ENCODE measurements at regions not wholly inside any gene's neighbourhood (a gene's known extent, or its start where the extent isn't known, plus 50 kb on each side); places are given as distances from the start of the nearest gene placed in this dataset.

- Histone ChIP-seq H3K18ac (ENCODE audit: low read length) (no peak overlapping the region), H3K27me3 (ENCODE audit: control insufficient read depth in 3 of 3, insufficient read depth in 3 of 3, low read depth in 1 of 3, low read length in 3 of 3) (peaks cover 0 to 3% (median 0%) of the 10 kb centered on the region in 3 experiments), H3K4me1 (ENCODE audit: control insufficient read depth in 2 of 2, insufficient read depth in 1 of 2, low read depth in 1 of 2, low read length in 2 of 2) (peaks cover 0 to 2% of the 10 kb centered on the region in 2 donors), H3K9me3 (replicated peaks in 1 of 2; ENCODE audit: control insufficient read depth in 2 of 2, insufficient read depth in 1 of 2, low read depth in 1 of 2, low read length in 2 of 2) (no peaks in the 10 kb centered on the region), H2BK120ac (ENCODE audit: low read depth, low read length) (no peak overlapping the region), H3K4me2 (ENCODE audit: insufficient read depth, low read length, poor library complexity, severe bottlenecking) (no peak overlapping the region), H4K91ac (ENCODE audit: low read depth, low read length, poor library complexity) (no peak overlapping the region), H3K9ac (ENCODE audit: low read depth, low read length, poor library complexity) (no peak overlapping the region), H2BK12ac (ENCODE audit: low read length) (no peak overlapping the region), H3K36me3 (replicated peaks in 1 of 2; ENCODE audit: control insufficient read depth in 2 of 2, insufficient read depth in 2 of 2, low read length in 2 of 2) (no peaks in the 10 kb centered on the region), H2BK5ac (ENCODE audit: low read length) (no peak overlapping the region), H2AK5ac (ENCODE audit: low read depth, low read length) (no peak overlapping the region), H2AFZ (ENCODE audit: low read length) (no peak overlapping the region), H3K79me1 (ENCODE audit: low read depth, low read length) (no peaks in the 10 kb centered on the region), H3K14ac (ENCODE audit: low read length) (no peak overlapping the region), H3K4ac (ENCODE audit: low read length) (no peak overlapping the region), H3K27ac (replicated peaks; ENCODE audit: low read length) (no peak overlapping the region), H4K8ac (ENCODE audit: low read depth, low read length) (no peak overlapping the region), H2BK15ac (ENCODE audit: low read length) (no peak overlapping the region), H3K4me3 (ENCODE audit: low read length in 2 of 2) (no peak overlapping the region), H3K23ac (ENCODE audit: low read depth, low read length, poor library complexity) (no peak overlapping the region)
- DNase-seq (ENCODE audit: low spot score): no peak
- WGBS, 2 donors (ENCODE audit: extremely low coverage in 2 of 2, insufficient read length in 2 of 2, insufficient replicate concordance in 1 of 2): no CpG with 5 or more reads among the region's 2 CpGs
Measured at GRCh38 chr2:41735476-41735875, 312.3 kb upstream of the PKDCC start.

DNA sequence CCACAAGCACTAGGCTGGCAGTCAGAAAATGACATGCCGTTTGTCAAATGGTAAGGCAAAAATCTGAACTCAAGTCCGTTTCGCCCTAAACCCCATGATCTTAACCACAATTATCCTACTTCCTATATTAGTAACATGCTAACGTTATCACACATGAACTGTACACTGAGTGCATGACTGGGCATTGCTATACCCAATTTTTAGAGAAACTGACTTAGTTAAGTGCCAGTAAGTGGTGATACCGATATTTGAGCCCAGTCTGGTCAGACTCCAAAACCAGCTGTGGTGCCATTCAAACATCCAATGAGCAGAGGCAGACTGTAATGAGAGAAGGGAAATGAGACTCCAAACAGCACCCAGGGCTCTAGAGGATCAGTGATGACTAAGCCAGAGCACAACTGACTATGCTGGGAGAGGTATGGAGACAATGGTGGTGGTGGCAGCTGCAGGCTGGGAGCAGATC, 311.7 kb upstream of the PKDCC start:
- DNase-seq (ENCODE audit: low spot score): no peak
- H2BK5ac ChIP-seq (ENCODE audit: low read length): no peak overlapping the region
- H3K4me1 ChIP-seq (ENCODE audit: control insufficient read depth in 2 of 2, insufficient read depth in 1 of 2, low read depth in 1 of 2, low read length in 2 of 2): peaks cover 0 to 2% of the 10 kb centered on the region in 2 donors
- no peak overlapping the region for H3K4me3 ChIP-seq (ENCODE audit: low read length in 2 of 2)
- no peak overlapping the region for H2BK12ac ChIP-seq (ENCODE audit: low read length)
- no peak overlapping the region for H2AK5ac ChIP-seq (ENCODE audit: low read depth, low read length)
- no peak overlapping the region for H3K4ac ChIP-seq (ENCODE audit: low read length)
- no CpG with 5 or more reads among the region's 5 CpGs for WGBS, 2 donors (ENCODE audit: extremely low coverage in 2 of 2, insufficient read length in 2 of 2, insufficient replicate concordance in 1 of 2)
- no peak overlapping the region for H2BK120ac ChIP-seq (ENCODE audit: low read depth, low read length)
- H3K9me3 ChIP-seq (replicated peaks in 1 of 2; ENCODE audit: control insufficient read depth in 2 of 2, insufficient read depth in 1 of 2, low read depth in 1 of 2, low read length in 2 of 2): no peaks in the 10 kb centered on the region
- H3K27ac ChIP-seq (replicated peaks; ENCODE audit: low read length): no peak overlapping the region
- no peak overlapping the region for H3K4me2 ChIP-seq (ENCODE audit: insufficient read depth, low read length, poor library complexity, severe bottlenecking)
- no peak overlapping the region for H3K14ac ChIP-seq (ENCODE audit: low read length)
- H3K79me1 ChIP-seq (ENCODE audit: low read depth, low read length): no peaks in the 10 kb centered on the region
- peaks cover 0 to 3% (median 0%) of the 10 kb centered on the region in 3 experiments for H3K27me3 ChIP-seq (ENCODE audit: control insufficient read depth in 3 of 3, insufficient read depth in 3 of 3, low read depth in 1 of 3, low read length in 3 of 3)
- no peak overlapping the region for H3K9ac ChIP-seq (ENCODE audit: low read depth, low read length, poor library complexity)
- no peak overlapping the region for H4K8ac ChIP-seq (ENCODE audit: low read depth, low read length)
- no peak overlapping the region for H3K18ac ChIP-seq (ENCODE audit: low read length)
- H2BK15ac ChIP-seq (ENCODE audit: low read length): no peak overlapping the region
- no peak overlapping the region for H3K23ac ChIP-seq (ENCODE audit: low read depth, low read length, poor library complexity)
- no peak overlapping the region for H4K91ac ChIP-seq (ENCODE audit: low read depth, low read length, poor library complexity)
- no peaks in the 10 kb centered on the region for H3K36me3 ChIP-seq (replicated peaks in 1 of 2; ENCODE audit: control insufficient read depth in 2 of 2, insufficient read depth in 2 of 2, low read length in 2 of 2)
- no peak overlapping the region for H2AFZ ChIP-seq (ENCODE audit: low read length)

DNA sequence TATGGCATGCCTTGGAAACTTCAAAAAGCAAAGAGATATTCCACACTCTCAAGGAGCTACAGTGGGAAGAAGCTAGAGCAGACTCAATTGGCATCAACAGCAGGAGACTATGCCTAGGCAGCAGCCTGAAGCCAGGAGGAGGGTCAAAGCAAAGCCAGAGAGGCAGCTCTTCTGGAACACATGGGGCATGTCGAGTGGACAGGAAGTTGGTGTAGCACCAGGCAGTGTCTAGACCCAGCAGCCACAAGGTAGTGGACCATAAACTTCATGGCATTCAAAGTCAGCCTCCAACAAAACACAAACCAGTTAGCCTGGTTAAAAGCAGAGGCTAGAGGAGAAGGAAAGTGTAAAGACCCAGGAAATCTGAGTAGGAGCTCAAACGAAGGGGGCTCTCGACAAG, 311.2 kb upstream of the PKDCC start:
- WGBS, 2 donors (ENCODE audit: extremely low coverage in 2 of 2, insufficient read length in 2 of 2, insufficient replicate concordance in 1 of 2): no CpG with 5 or more reads among the region's 3 CpGs
- H3K18ac ChIP-seq (ENCODE audit: low read length): no peak overlapping the region
- H2BK12ac ChIP-seq (ENCODE audit: low read length): no peak overlapping the region
- H2BK120ac ChIP-seq (ENCODE audit: low read depth, low read length): no peak overlapping the region
- no peak overlapping the region for H4K8ac ChIP-seq (ENCODE audit: low read depth, low read length)
- DNase-seq (ENCODE audit: low spot score): no peak
- no peak overlapping the region for H4K91ac ChIP-seq (ENCODE audit: low read depth, low read length, poor library complexity)
- H3K36me3 ChIP-seq (replicated peaks in 1 of 2; ENCODE audit: control insufficient read depth in 2 of 2, insufficient read depth in 2 of 2, low read length in 2 of 2): no peaks in the 10 kb centered on the region
- no peak overlapping the region for H2BK15ac ChIP-seq (ENCODE audit: low read length)
- peaks cover 0 to 3% (median 0%) of the 10 kb centered on the region in 3 experiments for H3K27me3 ChIP-seq (ENCODE audit: control insufficient read depth in 3 of 3, insufficient read depth in 3 of 3, low read depth in 1 of 3, low read length in 3 of 3)
- H3K9ac ChIP-seq (ENCODE audit: low read depth, low read length, poor library complexity): no peak overlapping the region
- H3K23ac ChIP-seq (ENCODE audit: low read depth, low read length, poor library complexity): no peak overlapping the region
- no peak overlapping the region for H2AK5ac ChIP-seq (ENCODE audit: low read depth, low read length)
- H3K27ac ChIP-seq (replicated peaks; ENCODE audit: low read length): no peak overlapping the region
- H3K4me3 ChIP-seq (ENCODE audit: low read length in 2 of 2): no peak overlapping the region
- no peak overlapping the region for H3K4me2 ChIP-seq (ENCODE audit: insufficient read depth, low read length, poor library complexity, severe bottlenecking)
- no peaks in the 10 kb centered on the region for H3K9me3 ChIP-seq (replicated peaks in 1 of 2; ENCODE audit: control insufficient read depth in 2 of 2, insufficient read depth in 1 of 2, low read depth in 1 of 2, low read length in 2 of 2)
- no peak overlapping the region for H3K4ac ChIP-seq (ENCODE audit: low read length)
- no peak overlapping the region for H2BK5ac ChIP-seq (ENCODE audit: low read length)
- H3K4me1 ChIP-seq (ENCODE audit: control insufficient read depth in 2 of 2, insufficient read depth in 1 of 2, low read depth in 1 of 2, low read length in 2 of 2): peaks cover 0 to 2% of the 10 kb centered on the region in 2 donors
- no peaks in the 10 kb centered on the region for H3K79me1 ChIP-seq (ENCODE audit: low read depth, low read length)
- H3K14ac ChIP-seq (ENCODE audit: low read length): no peak overlapping the region
- H2AFZ ChIP-seq (ENCODE audit: low read length): no peak overlapping the region

GRCh38 chr2:41737888-41738287, 309.9 kb upstream of the PKDCC start:
- Histone ChIP-seq H3K27me3 (ENCODE audit: control insufficient read depth in 3 of 3, insufficient read depth in 3 of 3, low read depth in 1 of 3, low read length in 3 of 3) (peaks cover 0 to 3% (median 0%) of the 10 kb centered on the region in 3 experiments), H2BK15ac (ENCODE audit: low read length) (no peak overlapping the region), H3K14ac (ENCODE audit: low read length) (no peak overlapping the region), H4K8ac (ENCODE audit: low read depth, low read length) (no peak overlapping the region), H3K36me3 (replicated peaks in 1 of 2; ENCODE audit: control insufficient read depth in 2 of 2, insufficient read depth in 2 of 2, low read length in 2 of 2) (no peaks in the 10 kb centered on the region), H2BK120ac (ENCODE audit: low read depth, low read length) (no peak overlapping the region), H3K4ac (ENCODE audit: low read length) (no peak overlapping the region), H2BK5ac (ENCODE audit: low read length) (no peak overlapping the region), H2AFZ (ENCODE audit: low read length) (no peak overlapping the region), H3K18ac (ENCODE audit: low read length) (no peak overlapping the region), H3K9me3 (replicated peaks in 1 of 2; ENCODE audit: control insufficient read depth in 2 of 2, insufficient read depth in 1 of 2, low read depth in 1 of 2, low read length in 2 of 2) (no peaks in the 10 kb centered on the region), H2AK5ac (ENCODE audit: low read depth, low read length) (no peak overlapping the region), H3K4me1 (ENCODE audit: control insufficient read depth in 2 of 2, insufficient read depth in 1 of 2, low read depth in 1 of 2, low read length in 2 of 2) (peaks cover 0 to 2% of the 10 kb centered on the region in 2 donors), H3K27ac (replicated peaks; ENCODE audit: low read length) (no peak overlapping the region), H3K9ac (ENCODE audit: low read depth, low read length, poor library complexity) (no peak overlapping the region), H3K4me3 (ENCODE audit: low read length in 2 of 2) (no peak overlapping the region), H2BK12ac (ENCODE audit: low read length) (no peak overlapping the region), H3K23ac (ENCODE audit: low read depth, low read length, poor library complexity) (no peak overlapping the region), H4K91ac (ENCODE audit: low read depth, low read length, poor library complexity) (no peak overlapping the region), H3K79me1 (ENCODE audit: low read depth, low read length) (no peaks in the 10 kb centered on the region), H3K4me2 (ENCODE audit: insufficient read depth, low read length, poor library complexity, severe bottlenecking) (no peak overlapping the region)
- no CpG with 5 or more reads among the region's 2 CpGs for WGBS, 2 donors (ENCODE audit: extremely low coverage in 2 of 2, insufficient read length in 2 of 2, insufficient replicate concordance in 1 of 2)
- no peak for DNase-seq (ENCODE audit: low spot score)
